ACC112 (cell line): ENCODE measurements at regions not wholly inside any gene's neighbourhood (a gene's known extent, or its start where the extent isn't known, plus 50 kb on each side); places are given as distances from the start of the nearest gene placed in this dataset.
A peak's percentile ranks its signal among the peaks of the same experiment; 100 is the strongest.

Experiments used
- H2AFZ ChIP-seq: fragments of 200-600 bp; sonication (generic); one replicate; pipeline ENCODE4 v1.6.0; 2017; ENCODE audit warnings: antibody characterized with exemption, low read length; ENCODE audit not compliant: unreplicated experiment
- H3K27ac ChIP-seq: fragments of 200-600 bp; sonication (generic); 2 replicates; pipeline ENCODE4 v1.5.1; 2014; ENCODE audit warnings: low read depth, mild to moderate bottlenecking, antibody characterized with exemption, low read length, moderate library complexity
- H3K27me3 ChIP-seq: fragments of 200-600 bp; sonication (generic); 2 replicates; pipeline ENCODE4 v1.6.1; 2014; ENCODE audit warnings: mild to moderate bottlenecking, antibody characterized with exemption, low read length, moderate library complexity, mixed read lengths; ENCODE audit not compliant: insufficient read depth
- H3K36me3 ChIP-seq: fragments of 200-600 bp; sonication (generic); 2 replicates; pipeline ENCODE4 v1.6.1; 2016; ENCODE audit warnings: mild to moderate bottlenecking, antibody characterized with exemption, low read length, moderate library complexity, mixed read lengths; ENCODE audit not compliant: insufficient read depth
- H3K4me1 ChIP-seq: fragments of 200-600 bp; sonication (generic); one replicate; pipeline ENCODE4 v1.6.1; 2016; ENCODE audit warnings: low read length, mixed read lengths; ENCODE audit not compliant: insufficient read depth, unreplicated experiment, control insufficient read depth
- H3K4me3 ChIP-seq: fragments of 200-600 bp; sonication (generic); 2 replicates; pipeline ENCODE4 v1.5.1; 2014; ENCODE audit warnings: mild to moderate bottlenecking, low read depth, low read length
- H3K79me2 ChIP-seq: fragments of 200-600 bp; sonication (generic); one replicate; pipeline ENCODE4 v1.6.0; 2016; ENCODE audit warnings: low read length; ENCODE audit not compliant: control insufficient read depth, unreplicated experiment, insufficient read depth

DNA sequence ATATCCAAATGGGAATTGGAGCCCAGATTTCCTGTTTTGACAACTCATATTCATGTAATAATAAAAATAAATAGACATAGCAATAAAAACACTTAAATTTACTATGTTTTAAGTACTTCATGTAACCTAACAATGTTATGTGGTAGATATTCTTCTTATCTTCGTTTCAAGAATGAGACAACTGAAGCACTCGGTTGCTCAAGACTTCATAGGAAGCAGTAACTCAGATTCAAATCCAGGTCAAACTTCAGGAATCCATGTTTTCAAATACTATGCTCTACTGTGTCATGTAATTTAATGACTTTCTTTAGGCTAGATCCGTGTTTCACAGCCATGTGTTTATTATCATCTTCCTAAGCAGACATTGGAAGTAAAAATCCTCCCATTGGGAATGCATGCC, 492.2 kb downstream of the CNTN3 start:
- H3K36me3 ChIP-seq, result no peaks in the 10 kb centered on the region
- no peak overlapping the region for H3K4me3 ChIP-seq
- no peak overlapping the region for H2AFZ ChIP-seq
- no peaks in the 10 kb centered on the region; the same call in 1 of the 2 replicates for H3K27me3 ChIP-seq
- H3K27ac ChIP-seq, result peak overlapping the region; percentile 16; the same call in 1 of the 2 replicates
- H3K79me2 ChIP-seq, result no peaks in the 10 kb centered on the region
- no peaks in the 10 kb centered on the region for H3K4me1 ChIP-seq

DNA sequence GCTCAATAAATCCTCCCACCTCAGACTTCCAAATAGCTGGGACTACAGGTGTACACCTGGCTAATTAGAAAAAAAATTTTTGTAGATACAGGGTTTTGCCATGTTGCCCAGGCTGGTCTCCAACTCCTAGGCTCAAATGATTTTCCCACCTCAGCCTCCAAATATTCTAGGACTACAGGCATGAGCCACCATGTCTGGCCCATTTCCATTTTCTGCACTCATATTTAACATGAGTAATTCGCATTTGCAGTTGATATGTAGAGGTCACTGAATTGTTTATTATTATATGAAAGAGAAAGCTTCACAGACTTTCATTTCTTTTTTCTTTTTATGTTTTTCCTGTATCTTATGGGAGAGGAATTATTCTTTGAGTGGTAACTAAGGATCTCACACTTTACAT, 492.7 kb downstream of the CNTN3 start:
- H3K27me3 ChIP-seq, result no peaks in the 10 kb centered on the region; the same call in 1 of the 2 replicates

DNA sequence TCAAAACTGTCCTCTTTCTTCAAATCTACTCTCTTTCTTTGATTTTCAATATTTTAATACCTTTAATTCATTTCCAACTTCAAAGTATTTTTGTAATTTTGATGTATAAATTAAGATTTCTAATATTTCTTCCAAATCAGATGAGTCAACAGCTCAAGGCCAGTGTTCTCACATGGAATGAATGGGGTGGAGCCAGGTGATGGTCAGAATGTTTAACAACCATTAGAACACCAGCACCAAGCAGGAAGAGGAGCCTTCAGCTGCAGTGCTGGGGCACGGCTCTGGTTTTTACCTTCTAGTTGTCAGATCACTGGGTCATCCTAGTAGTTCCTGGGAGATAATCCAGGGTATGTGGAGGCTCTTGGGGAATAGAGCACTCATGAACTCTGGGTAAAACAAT, 494.5 kb upstream of the PDZRN3 start:
- Histone ChIP-seq H2AFZ (no peak overlapping the region), H3K27ac (no peak overlapping the region), H3K4me1 (no peaks in the 10 kb centered on the region), H3K27me3 (no peaks in the 10 kb centered on the region; the same call in 1 of the 2 replicates), H3K79me2 (no peaks in the 10 kb centered on the region), H3K4me3 (no peak overlapping the region), H3K36me3 (no peaks in the 10 kb centered on the region)

More for the DNA sequence above, 492.7 kb downstream of the CNTN3 start:
- H3K4me1 ChIP-seq, result no peaks in the 10 kb centered on the region
- H3K36me3 ChIP-seq, result no peaks in the 10 kb centered on the region
- peak overlapping the region; percentile 16; the same call in 1 of the 2 replicates for H3K27ac ChIP-seq
- no peak overlapping the region for H3K4me3 ChIP-seq
- H2AFZ ChIP-seq, result no peak overlapping the region
- H3K79me2 ChIP-seq, result no peaks in the 10 kb centered on the region

DNA sequence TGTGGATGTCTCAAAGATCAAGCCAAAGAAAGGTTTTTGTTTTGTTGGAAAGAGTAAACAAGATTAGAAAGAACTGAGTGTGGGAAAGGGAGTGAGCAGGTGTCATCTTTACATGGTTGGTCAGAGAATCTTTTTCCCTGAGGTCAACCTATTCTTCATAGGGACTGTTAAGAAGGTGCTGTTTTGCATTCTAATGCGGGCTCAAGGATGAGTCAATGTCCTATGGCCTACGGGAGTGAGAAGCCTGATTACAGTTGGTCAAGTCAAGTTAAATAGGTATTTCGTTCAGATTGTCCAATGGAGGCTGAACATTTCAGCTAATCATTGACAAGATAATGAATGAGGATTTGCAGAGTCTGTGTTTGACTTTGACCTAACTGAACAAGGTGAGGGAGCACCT, 491.2 kb upstream of the PDZRN3 start:
- no peaks in the 10 kb centered on the region for H3K36me3 ChIP-seq
- no peak overlapping the region for H3K4me3 ChIP-seq
- H3K27me3 ChIP-seq, result no peaks in the 10 kb centered on the region
- H3K79me2 ChIP-seq, result no peaks in the 10 kb centered on the region
- H3K27ac ChIP-seq, result no peak overlapping the region
- no peak overlapping the region for H2AFZ ChIP-seq
- no peaks in the 10 kb centered on the region for H3K4me1 ChIP-seq

DNA sequence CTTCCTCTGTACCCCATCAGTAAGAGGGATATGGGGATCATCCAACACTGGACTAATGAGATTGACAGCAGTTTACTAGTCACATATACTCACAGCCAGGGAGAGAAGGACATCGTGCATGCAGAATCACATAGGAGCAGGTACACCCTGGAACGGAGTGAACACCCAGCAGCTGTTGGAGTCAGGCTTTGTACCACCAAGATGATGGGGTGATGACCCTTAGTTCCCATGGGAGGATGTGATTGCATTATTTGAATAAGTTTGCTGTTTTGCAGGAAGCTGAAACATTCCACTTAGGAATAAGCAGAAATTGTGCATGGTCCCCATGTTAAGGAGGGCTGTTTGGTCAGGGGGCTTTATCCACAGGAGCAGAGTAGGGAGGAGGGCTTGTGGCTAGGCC, 482.7 kb upstream of the PDZRN3 start:
- H3K4me3 ChIP-seq, result no peak overlapping the region
- no peaks in the 10 kb centered on the region for H3K4me1 ChIP-seq
- no peak overlapping the region for H3K27ac ChIP-seq
- H3K36me3 ChIP-seq, result no peaks in the 10 kb centered on the region
- H3K79me2 ChIP-seq, result no peaks in the 10 kb centered on the region
- H3K27me3 ChIP-seq, result no peaks in the 10 kb centered on the region
- H2AFZ ChIP-seq, result no peak overlapping the region

DNA sequence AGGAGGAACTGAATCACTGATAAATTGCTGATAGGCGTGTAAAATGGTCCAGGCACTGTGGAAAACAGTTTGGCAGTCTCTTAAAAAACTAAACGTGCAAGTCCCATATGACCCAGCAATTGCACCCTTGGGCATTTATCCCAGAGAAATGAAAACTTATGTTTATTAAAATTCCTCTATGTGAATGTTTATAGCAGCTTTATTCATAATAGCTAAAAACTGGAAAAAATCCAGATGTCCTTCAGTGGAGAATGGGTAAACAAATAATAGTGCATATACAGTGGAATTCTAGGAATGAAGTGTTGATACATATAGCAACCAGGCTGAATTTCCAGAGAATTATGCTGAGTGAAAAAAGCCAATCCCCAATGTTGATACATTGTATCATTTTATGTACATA, 482.2 kb upstream of the PDZRN3 start:
- H3K79me2 ChIP-seq, result no peaks in the 10 kb centered on the region
- H2AFZ ChIP-seq, result no peak overlapping the region
- H3K27me3 ChIP-seq, result no peaks in the 10 kb centered on the region
- H3K27ac ChIP-seq, result no peak overlapping the region
- no peaks in the 10 kb centered on the region for H3K4me1 ChIP-seq
- H3K4me3 ChIP-seq, result no peak overlapping the region
- no peaks in the 10 kb centered on the region for H3K36me3 ChIP-seq

DNA sequence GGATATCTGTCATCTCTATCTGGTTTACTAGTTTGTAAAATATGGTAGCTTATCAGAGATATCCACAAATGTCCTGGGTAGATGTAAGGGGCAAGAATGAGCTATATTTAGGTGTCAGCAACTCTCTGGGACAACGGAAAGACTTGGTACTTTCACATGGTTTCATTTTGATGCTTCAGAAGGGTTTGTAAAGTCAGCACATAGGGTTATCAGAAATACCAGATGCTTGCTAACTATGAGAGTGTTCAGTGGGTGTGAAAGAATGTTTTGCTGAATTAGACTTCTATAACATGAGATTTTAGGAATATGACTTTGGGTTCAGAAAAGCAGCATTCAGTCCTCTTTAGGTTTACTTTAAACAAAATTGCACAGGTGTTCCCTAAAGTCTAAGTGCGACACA, 466.5 kb upstream of the PDZRN3 start:
- no peak overlapping the region for H2AFZ ChIP-seq
- no peaks in the 10 kb centered on the region for H3K79me2 ChIP-seq
- no peak overlapping the region for H3K4me3 ChIP-seq
- 0 out of 2 replicates have a peak, but pooled peaks cover 4% of the 10 kb centered on the region for H3K27me3 ChIP-seq
- no peak overlapping the region for H3K27ac ChIP-seq
- no peaks in the 10 kb centered on the region for H3K36me3 ChIP-seq
- no peaks in the 10 kb centered on the region for H3K4me1 ChIP-seq

DNA sequence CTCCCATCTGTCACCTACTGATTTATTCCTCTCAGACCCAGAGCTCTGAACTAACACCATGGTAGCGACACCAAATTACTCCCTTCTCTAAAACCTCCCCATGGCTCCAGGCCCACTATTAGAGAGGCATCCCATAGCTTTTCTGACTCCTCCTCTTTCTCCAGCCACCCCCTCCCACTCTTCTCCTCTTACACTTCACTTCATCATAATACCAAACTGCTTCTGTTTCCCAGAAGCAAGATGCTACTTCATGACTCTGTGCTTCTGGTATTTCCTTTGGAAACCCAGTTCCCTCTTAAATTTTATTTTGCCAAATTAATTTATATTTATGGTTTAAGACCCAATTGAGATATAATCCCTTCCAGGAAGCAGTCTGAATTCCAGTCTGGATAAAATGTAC, 465.1 kb upstream of the PDZRN3 start:
- Histone ChIP-seq H3K36me3 (no peaks in the 10 kb centered on the region), H3K4me3 (no peak overlapping the region), H3K27me3 (0 out of 2 replicates have a peak, but pooled peaks cover 4% of the 10 kb centered on the region), H2AFZ (no peak overlapping the region), H3K79me2 (no peaks in the 10 kb centered on the region), H3K27ac (no peak overlapping the region), H3K4me1 (no peaks in the 10 kb centered on the region)

DNA sequence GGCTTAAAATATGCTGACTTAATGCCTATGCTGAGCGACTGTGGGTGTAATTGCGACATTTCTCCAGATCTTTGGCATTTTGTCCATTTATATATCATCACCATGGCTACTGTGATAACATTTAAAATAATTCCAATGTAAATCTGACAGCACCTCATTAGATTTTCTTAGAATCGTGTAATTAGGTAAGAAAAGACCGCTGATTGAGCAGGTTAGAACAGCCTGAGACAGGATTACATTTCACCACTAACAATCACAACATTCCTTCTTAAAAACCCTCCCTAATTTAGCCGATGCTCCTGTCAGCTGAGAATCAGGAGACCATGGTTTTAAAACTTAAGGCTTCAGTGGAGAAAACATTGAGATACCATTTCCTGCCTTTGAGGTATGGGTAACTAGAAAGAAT, 455.3 kb upstream of the PDZRN3 start:
- no peaks in the 10 kb centered on the region for H3K79me2 ChIP-seq

DNA sequence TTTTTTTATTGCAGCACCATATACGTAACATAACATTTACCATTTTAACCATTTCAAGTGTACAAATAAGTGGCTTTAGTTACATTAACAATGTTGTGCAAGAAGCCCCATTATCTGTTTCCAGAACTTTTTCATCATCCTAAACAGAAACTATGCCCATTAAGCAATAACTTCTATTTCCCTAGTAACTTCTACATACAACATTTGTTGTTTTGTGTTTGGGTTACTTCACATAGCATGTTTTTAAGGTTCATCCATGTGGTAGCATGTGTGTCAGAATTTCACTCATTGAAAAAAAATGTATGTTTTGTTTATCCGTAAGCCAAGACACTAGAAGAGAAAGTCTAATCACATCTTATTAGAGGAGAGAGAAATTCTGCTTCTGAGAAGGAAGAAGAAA, 450.5 kb upstream of the PDZRN3 start:
- Histone ChIP-seq H3K4me1 (no peaks in the 10 kb centered on the region), H3K4me3 (no peak overlapping the region), H3K79me2 (no peaks in the 10 kb centered on the region), H3K27me3 (no peaks in the 10 kb centered on the region), H3K27ac (no peak overlapping the region), H2AFZ (no peak overlapping the region), H3K36me3 (no peaks in the 10 kb centered on the region)

More for the DNA sequence above, 455.3 kb upstream of the PDZRN3 start:
- Histone ChIP-seq H3K27ac (no peak overlapping the region), H3K36me3 (no peaks in the 10 kb centered on the region), H3K4me3 (no peak overlapping the region), H3K27me3 (peaks cover 6% of the 10 kb centered on the region; the same call in 1 of the 2 replicates), H3K4me1 (no peaks in the 10 kb centered on the region), H2AFZ (no peak overlapping the region)

DNA sequence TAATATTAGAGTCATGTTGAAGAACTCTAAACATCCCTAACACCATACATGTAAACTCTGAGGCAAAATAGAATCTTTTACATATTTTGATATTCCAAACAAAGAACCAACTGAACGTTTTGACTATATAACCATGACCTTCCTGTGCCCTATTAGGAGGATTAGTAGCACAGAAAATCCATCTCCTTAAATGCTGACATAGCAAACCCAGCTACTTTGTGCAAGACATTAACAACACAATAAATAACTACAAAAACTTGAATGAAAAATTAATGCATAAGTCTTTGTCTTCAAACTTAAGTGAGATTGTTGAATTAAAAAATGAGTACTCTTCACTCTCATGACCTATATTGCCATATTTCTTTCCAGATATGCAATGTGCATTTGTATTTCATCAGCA, 450.0 kb upstream of the PDZRN3 start:
- no peaks in the 10 kb centered on the region for H3K36me3 ChIP-seq
- no peaks in the 10 kb centered on the region for H3K79me2 ChIP-seq
- H2AFZ ChIP-seq, result no peak overlapping the region
- H3K27ac ChIP-seq, result no peak overlapping the region
- H3K4me1 ChIP-seq, result no peaks in the 10 kb centered on the region
- H3K27me3 ChIP-seq, result no peaks in the 10 kb centered on the region
- no peak overlapping the region for H3K4me3 ChIP-seq
